Gastrocnemius medialis (tissue), 4 donors: ENCODE measurements at regions not wholly inside any gene's neighbourhood (a gene's known extent, or its start where the extent isn't known, plus 50 kb on each side); places are given as distances from the start of the nearest gene placed in this dataset.

Source experiments
- POLR2A ChIP-seq, 2 donors: fragments of 450-650 bp; IDR thresholded peaks; one replicate each; pipeline ENCODE4 v1.6.1; 2017; ENCODE audit warnings: antibody characterized with exemption in 2 of 2, mild to moderate bottlenecking in 2 of 2, moderate library complexity in 2 of 2
- TF ChIP-seq, protein P1 (sequence below), 5 experiments: fragments of 450-650 bp in 3 of 5; fragments of 200-600 bp in 2 of 5; sonication (generic) in 2 of 5; IDR thresholded peaks in 4 of 5; conservative IDR thresholded peaks in 1 of 5; 1 replicate in 4 of 5; 2 replicates in 1 of 5; pipeline ENCODE4 v1.5.1; 2016 to 2019; ENCODE audit warnings: antibody characterized with exemption in 5 of 5, mild to moderate bottlenecking in 3 of 5, moderate library complexity in 3 of 5

- TF ChIP-seq, protein P1, sequence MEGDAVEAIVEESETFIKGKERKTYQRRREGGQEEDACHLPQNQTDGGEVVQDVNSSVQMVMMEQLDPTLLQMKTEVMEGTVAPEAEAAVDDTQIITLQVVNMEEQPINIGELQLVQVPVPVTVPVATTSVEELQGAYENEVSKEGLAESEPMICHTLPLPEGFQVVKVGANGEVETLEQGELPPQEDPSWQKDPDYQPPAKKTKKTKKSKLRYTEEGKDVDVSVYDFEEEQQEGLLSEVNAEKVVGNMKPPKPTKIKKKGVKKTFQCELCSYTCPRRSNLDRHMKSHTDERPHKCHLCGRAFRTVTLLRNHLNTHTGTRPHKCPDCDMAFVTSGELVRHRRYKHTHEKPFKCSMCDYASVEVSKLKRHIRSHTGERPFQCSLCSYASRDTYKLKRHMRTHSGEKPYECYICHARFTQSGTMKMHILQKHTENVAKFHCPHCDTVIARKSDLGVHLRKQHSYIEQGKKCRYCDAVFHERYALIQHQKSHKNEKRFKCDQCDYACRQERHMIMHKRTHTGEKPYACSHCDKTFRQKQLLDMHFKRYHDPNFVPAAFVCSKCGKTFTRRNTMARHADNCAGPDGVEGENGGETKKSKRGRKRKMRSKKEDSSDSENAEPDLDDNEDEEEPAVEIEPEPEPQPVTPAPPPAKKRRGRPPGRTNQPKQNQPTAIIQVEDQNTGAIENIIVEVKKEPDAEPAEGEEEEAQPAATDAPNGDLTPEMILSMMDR (IDR thresholded peaks at IDR 0.05 in 4 of 5, conservative IDR thresholded peaks at IDR 0.05 in 1 of 5), result no peak
- TF ChIP-seq POLR2A (IDR thresholded peaks at IDR 0.05), result no peak
Measured at GRCh38 chr6:24995270-24995669, 59.5 kb upstream of the RIPOR2 start.
